Left lung (tissue), 4 donors: ENCODE measurements at regions not wholly inside any gene's neighbourhood (a gene's known extent, or its start where the extent isn't known, plus 50 kb on each side); places are given as distances from the start of the nearest gene placed in this dataset.

ENCODE experiments used
- ATAC-seq: fragments of 200-7000 bp; cut with Tn5 transposase; one replicate; pipeline ENCODE4 v1.9.1; 2020; ENCODE audit warnings: moderate library complexity
- DNase-seq, 4 donors: peaks; one replicate each; pipeline ENCODE4 v3.0.0-alpha.2; 2013 to 2020
- H3K27ac ChIP-seq, 2 donors: fragments of 200-600 bp; sonication (generic) in 1 of 2; one replicate each; pipeline versions ENCODE4 v1.5.0 to v1.8.0; 2020 to 2021
- H3K27me3 ChIP-seq, 2 donors: fragments of 200-600 bp; sonication (generic) in 1 of 2; one replicate each; pipeline versions ENCODE4 v1.5.0 to v1.8.0; 2020 to 2021
- H3K36me3 ChIP-seq, 2 donors: fragments of 200-600 bp; sonication (generic) in 1 of 2; one replicate each; pipeline versions ENCODE4 v1.5.0 to v1.8.0; 2020 to 2021
- H3K4me1 ChIP-seq, 2 donors: fragments of 200-600 bp; one replicate each; pipeline ENCODE4 v1.8.0; 2021
- H3K4me3 ChIP-seq, 2 donors: fragments of 200-600 bp; sonication (generic) in 1 of 2; one replicate each; pipeline versions ENCODE4 v1.5.0 to v1.8.0; 2020 to 2021; ENCODE audit warnings: mild to moderate bottlenecking in 1 of 2
- H3K9me3 ChIP-seq, 2 donors: fragments of 200-600 bp; sonication (generic) in 1 of 2; one replicate each; pipeline versions ENCODE4 v1.5.0 to v1.8.0; 2020 to 2021
- intact Hi-C, 2 donors: fragments of 100-400 bp; cut with DNase I; formaldehyde crosslinking; loops; one replicate each; pipeline versions ENCODE4 v1.11.2 to v1.14.2; 2022
- TF ChIP-seq, protein P1 (sequence below), 2 donors: fragments of 200-600 bp; sonication (generic) in 1 of 2; IDR thresholded peaks; one replicate each; pipeline versions ENCODE4 v1.5.0 to v1.8.0; 2021; ENCODE audit warnings: antibody characterized with exemption in 2 of 2
- donor health status: DM: no; HTN: yes; CAD: no.
- donor health status: DM: no; HTN: no; CAD: no.

- no peaks in the 10 kb centered on the region for H3K4me1 ChIP-seq
- H3K36me3 ChIP-seq: no peaks in the 10 kb centered on the region
- H3K27ac ChIP-seq: no peak overlapping the region
- no peak overlapping the region for H3K4me3 ChIP-seq
- TF ChIP-seq, protein P1, sequence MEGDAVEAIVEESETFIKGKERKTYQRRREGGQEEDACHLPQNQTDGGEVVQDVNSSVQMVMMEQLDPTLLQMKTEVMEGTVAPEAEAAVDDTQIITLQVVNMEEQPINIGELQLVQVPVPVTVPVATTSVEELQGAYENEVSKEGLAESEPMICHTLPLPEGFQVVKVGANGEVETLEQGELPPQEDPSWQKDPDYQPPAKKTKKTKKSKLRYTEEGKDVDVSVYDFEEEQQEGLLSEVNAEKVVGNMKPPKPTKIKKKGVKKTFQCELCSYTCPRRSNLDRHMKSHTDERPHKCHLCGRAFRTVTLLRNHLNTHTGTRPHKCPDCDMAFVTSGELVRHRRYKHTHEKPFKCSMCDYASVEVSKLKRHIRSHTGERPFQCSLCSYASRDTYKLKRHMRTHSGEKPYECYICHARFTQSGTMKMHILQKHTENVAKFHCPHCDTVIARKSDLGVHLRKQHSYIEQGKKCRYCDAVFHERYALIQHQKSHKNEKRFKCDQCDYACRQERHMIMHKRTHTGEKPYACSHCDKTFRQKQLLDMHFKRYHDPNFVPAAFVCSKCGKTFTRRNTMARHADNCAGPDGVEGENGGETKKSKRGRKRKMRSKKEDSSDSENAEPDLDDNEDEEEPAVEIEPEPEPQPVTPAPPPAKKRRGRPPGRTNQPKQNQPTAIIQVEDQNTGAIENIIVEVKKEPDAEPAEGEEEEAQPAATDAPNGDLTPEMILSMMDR (IDR thresholded peaks at IDR 0.05): no peak
- DNase-seq (no peak), ATAC-seq (no peak)
- H3K9me3 ChIP-seq: no peaks in the 10 kb centered on the region
- no peaks in the 10 kb centered on the region for H3K27me3 ChIP-seq
- intact Hi-C loops: no loop called here
Observed at GRCh38 chr12:86333955-86334522, 77.8 kb upstream of the MGAT4C start.

DNA sequence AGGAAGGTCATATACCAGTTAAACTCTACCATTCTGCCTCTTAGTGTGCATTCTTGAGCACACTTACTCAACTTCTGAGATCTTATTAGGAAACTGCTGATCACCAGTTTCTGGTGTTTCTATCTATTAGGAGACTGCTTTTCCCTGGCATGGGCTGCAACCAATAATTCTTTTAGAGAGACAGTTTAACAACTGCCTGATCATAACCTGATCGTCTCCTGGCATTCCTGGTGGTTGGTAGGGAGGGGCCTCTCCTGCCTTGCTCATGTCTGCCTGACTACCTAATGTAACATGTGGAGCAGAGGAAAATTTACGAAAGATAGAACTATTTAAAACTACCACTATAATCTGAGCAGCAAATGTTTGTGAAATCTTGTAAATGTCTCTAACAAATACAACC, 75.3 kb upstream of the MGAT4C start:
- Histone ChIP-seq H3K4me1 (no peaks in the 10 kb centered on the region), H3K36me3 (no peaks in the 10 kb centered on the region), H3K9me3 (no peaks in the 10 kb centered on the region), H3K27me3 (no peaks in the 10 kb centered on the region), H3K4me3 (no peak overlapping the region), H3K27ac (no peak overlapping the region)
- TF ChIP-seq, protein P1 (IDR thresholded peaks at IDR 0.05): no peak
- intact Hi-C loops: no loop called here
- no peak for ATAC-seq
- no peak for DNase-seq

DNA sequence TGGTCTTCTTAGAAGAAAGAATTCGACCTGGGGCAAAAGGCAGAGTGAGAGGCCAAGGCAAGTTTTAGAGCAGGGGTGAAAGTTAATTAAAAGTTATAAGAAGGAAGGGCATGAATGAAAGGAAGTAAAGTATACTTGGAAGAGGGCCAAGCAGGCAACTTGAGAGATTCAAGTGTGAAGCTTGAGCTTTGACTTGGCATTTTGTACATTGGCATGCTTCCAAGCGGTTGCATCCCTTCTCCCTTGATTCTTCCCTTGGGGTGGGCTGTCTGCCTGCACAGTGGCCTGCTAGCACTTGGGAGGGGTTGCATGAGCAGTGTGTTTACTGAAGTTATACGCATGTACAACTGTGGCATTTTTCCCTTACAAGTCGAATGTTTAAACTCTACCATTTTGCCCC, 74.8 kb upstream of the MGAT4C start:
- no peak for ATAC-seq
- H3K4me3 ChIP-seq: no peak overlapping the region
- H3K36me3 ChIP-seq: no peaks in the 10 kb centered on the region
- intact Hi-C loops: no loop called here
- H3K27me3 ChIP-seq: no peaks in the 10 kb centered on the region
- TF ChIP-seq, protein P1 (IDR thresholded peaks at IDR 0.05): no peak
- peak in 2 of 4 donors; percentile 1 to 7 for DNase-seq
- H3K4me1 ChIP-seq: no peaks in the 10 kb centered on the region
- no peaks in the 10 kb centered on the region for H3K9me3 ChIP-seq
- H3K27ac ChIP-seq: no peak overlapping the region

DNA sequence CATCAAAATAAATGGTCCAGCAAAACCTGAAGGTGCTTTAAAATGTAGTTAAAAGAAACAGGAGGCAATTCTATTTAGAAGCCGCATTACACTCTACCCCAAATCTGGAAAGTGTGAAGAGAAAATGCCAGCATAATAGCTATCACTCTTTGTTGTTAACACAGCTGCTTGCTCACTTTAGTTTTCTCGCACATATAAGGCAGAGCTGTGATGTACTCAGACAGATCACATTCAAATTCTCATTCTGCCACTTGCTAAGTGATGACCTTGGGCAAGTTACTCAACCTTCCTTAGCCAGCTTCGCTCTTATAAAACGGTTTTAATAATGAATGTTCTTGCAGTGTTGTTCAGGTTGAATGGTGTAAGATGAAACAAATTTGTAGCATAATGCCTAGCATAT, 56.0 kb upstream of the MGAT4C start:
- intact Hi-C loops: no loop called here
- no peaks in the 10 kb centered on the region for H3K4me1 ChIP-seq
- no peaks in the 10 kb centered on the region for H3K36me3 ChIP-seq
- DNase-seq: no peak
- peaks cover 0 to 2% of the 10 kb centered on the region in 2 donors for H3K9me3 ChIP-seq
- no peak for ATAC-seq
- TF ChIP-seq, protein P1 (IDR thresholded peaks at IDR 0.05): no peak
- H3K27me3 ChIP-seq: no peaks in the 10 kb centered on the region
- H3K4me3 ChIP-seq: no peak overlapping the region
- H3K27ac ChIP-seq: no peak overlapping the region
